ENCODE measurements at regions not wholly inside any gene's neighbourhood (a gene's known extent, or its start where the extent isn't known, plus 50 kb on each side); places are given as distances from the start of the nearest gene placed in this dataset.
A peak's percentile ranks its signal among the peaks of the same experiment; 100 is the strongest.
"Not testable (repeated sequence)": the region's sequence is repeated elsewhere in the genome, so short reads cannot be mapped to it uniquely, and the experiment has no call there.

DNA sequence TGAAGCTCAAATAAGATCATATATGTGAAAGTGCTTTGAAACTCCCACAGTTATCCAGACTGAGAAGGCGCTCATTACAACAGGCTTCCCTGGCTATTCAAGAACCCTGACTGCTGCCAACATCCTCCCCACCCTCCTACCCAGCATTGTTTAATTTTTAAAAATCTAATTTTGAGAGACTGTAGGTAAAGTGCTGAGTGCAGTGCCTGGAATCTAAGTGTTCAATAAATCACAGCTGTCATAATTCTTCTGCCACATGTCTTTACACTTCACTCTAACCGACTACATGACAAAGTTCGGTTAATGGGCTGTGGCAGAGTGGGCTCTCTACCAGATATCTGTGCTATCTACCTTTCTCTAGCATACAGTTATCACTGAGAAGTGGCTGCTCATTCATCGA, 255.6 kb upstream of the C9orf72 start:
- no peak for DNase-seq

DNA sequence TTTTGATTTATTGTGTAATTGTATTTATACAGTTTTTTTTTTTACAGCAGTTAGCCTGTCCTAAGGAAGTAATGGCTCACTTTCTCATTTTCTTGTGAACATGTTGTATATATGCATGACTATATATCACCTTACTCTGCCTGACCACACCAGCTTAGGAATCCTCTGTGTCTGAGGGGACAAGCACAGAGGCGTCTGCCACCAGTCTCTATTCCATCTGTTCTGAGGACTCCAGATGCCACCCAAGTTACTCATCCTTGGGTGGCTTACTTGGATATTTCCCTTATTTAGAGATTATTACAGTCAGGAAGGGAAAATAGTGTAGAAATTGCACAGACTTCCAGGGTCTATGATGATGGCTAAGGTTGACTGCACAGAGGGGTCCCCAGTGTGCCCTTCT, 256.3 kb upstream of the C9orf72 start:
- DNase-seq, result no peak

DNA sequence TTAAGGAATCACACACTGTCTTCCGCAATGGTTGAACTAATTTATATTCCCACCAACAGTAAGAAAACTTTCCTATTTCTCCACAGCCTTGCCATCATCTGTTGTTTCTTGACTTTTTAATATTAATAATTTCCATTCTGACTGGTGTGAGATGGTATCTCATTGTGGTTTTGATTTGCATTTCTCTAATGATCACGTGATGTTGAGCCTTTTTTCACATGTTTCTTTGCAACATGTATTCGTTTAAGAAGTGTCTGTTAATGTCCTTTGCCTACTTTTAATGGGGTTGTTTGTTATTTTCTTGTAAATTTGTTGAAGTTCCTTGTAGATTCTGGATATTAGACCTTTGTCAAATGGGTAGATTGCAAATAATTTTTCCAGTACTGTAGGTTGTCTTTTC, 258.8 kb upstream of the C9orf72 start:
- DNase-seq, result not testable (repeated sequence)

DNA sequence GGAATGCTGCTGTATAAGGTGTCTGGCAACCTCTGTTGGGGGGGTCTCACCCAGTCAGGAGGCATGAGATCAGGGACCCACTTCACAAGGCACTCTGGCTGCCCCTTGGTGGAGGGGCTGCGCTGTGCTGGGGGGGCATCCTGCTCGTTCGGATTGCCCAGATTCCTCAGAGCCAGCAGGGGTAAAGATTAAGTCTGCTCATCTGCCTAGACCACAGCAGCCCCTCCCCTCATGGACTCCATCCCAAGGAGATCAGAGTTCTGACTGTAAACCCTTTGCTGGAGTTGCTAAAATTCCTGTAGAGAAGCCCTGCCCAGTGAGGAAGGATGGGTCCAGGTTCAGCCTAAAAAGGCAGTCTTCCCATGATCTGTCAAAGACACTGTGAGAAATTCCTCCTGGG, 262.0 kb upstream of the C9orf72 start:
- DNase-seq, result no peak

DNA sequence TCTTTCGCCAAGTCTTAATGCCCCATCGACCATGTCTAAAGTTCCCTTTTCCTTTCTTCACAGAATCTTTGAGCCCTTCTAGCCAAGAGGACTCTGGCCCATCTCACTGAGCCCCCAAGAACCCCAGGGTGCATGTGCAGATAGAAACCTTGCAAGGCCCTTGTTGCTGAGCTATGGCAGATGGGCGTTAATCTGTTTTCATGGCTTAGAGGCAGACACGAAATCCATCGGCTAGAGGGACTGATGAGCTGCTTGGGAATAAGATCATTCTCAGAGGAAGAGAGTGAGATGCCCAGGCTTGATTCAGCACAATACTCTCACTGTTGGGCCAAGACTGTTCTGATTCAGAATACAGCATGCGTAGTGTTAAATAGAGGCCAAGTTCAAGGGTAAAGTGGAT, 262.5 kb upstream of the C9orf72 start:
- DNase-seq, result no peak

DNA sequence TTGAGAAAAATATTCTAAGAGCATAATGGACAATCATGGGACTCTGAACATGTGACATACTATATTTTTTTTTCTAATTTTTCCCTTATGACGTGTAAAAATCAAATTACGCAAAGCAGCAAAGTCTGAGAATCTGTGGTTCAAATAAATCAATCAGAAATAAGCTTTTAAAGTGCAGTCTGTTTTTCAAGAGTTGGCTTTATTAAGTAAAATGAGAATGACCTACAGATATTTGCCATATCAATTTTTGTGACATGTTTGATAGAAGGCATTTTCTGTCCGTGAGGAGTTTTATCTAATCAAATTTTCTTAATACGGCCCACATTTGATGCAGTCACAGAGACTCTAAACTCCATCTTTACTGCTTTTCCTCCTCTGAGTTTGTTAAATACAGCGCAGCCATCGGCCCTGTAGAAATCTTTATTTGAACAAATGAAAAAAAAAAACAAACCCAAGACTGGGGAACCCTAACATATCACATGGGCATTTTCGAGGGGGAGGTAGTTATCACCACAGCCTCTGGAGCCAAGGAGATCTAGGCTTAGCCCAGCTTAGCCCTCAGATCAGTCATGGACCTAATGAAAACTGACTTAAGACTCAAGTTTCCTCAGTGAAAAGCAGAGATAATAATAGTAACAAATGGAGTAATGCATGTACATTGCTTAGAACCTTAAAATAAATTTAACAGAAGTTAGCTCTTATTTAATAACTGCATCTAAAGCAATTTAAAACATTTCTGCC, 263.6 kb upstream of the C9orf72 start:
- no peak for DNase-seq

DNA sequence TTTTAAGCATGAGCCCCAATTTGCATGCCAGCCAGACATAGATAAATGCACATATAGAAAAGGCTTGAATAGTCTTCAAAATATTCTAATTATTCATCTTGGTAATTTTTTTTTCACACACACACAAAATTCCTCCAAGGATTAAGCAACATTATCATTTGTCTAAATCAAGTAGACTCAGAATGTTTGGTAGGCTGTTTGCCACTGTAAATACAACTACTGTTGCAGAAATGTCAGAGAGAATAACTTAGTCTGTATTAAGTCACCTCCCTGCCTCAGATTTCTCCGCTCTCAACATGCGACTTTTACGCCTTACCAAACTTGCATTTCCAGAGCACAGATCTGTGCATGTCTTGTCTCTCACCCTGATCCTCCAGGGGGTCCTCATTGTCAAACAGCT, 265.6 kb upstream of the C9orf72 start:
- no peak for DNase-seq

DNA sequence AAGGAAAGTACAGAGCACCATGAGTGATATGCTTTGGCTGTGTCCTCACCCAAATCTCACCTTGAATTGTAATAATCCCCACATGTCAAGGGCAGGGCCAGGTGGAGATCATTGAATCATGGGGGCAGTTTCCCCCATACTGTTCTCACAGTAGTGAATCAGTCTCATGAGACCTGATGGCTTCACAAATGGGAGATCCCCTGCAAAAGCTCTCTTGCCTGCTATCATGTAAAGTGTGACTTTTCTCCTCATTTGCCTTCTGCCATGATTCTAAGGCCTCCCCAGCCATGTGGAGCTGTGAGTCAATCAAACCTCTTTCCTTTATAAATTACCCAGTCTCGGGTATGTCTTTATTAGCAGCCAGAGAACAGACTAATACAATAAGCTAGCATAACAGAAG, 266.5 kb upstream of the C9orf72 start:
- DNase-seq, result not testable (repeated sequence)

DNA sequence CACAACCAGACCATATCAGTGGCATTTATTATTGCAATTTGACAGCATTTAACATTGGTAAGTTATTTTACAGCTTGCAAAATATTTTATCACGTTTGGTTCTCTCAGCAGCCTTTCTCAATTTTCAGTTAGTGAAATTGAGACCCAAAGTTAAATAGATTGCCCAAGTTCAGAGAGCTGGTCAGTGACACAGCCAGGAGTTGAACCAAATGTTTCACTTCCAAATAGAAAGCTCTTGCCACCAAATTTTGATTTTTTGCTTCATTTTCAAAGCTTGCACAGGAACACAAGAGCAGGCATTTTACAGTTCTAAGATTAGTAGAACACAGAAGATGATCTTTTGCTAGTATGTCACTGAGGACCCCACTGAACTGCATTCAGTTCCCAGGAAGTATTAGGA, 271.5 kb upstream of the C9orf72 start:
- no peak for DNase-seq

DNA sequence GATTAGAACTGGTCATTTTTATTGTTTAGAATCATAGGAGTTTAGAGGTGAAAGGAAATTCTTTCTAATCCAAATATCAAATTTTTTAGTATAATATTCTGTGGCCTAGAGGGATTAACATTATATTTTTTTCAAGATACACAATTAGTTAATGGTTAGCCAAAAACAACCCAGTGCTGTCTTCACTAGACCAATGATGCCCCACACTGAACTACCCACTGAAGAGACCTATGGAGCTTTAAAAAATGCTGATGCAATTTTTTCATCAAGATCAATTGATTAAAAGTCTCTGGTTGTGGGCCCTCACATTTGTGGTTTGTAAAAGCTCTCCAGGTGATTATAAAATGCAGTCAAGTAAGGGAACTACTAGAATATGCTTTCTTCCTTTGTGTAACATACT, 274.1 kb upstream of the C9orf72 start:
- DNase-seq, result no peak

DNA sequence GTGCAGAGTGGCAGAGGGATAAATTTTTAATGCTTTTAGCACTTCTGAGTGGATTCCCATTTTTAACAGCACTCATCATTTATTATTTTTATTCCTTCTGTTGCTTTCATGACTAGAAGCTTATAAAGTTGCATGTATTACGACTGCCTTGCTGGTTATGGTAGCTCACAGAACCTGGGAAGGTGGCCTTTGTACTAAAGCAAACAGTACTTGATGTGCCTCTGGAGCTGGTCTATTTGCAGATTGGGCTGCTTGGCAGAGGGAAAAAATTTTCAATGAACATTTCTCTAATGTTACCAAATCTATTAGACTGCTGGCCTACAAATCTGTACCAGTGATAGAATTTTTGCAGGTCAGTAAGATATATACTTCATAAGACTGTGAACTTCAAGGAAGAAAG, 274.5 kb upstream of the C9orf72 start:
- DNase-seq, result no peak

DNA sequence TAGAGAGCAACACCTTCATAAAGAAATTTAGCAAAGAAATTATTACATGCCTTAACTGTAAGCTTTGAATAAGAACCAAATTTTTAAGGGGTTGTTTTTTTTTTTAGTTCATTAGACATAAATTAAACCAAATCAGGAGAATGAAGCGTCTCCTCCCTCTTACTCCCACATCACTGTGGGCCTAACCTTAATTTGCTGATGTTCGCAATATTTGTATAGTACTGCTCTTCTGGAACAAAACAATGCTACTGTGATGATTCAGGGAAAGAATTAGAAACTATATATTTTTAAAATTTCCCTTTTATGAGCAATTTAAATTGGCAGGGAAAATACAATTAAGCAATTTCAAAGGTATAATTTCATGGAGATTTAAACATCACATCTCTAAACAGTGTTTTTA, 275.0 kb upstream of the C9orf72 start:
- no peak for DNase-seq

DNA sequence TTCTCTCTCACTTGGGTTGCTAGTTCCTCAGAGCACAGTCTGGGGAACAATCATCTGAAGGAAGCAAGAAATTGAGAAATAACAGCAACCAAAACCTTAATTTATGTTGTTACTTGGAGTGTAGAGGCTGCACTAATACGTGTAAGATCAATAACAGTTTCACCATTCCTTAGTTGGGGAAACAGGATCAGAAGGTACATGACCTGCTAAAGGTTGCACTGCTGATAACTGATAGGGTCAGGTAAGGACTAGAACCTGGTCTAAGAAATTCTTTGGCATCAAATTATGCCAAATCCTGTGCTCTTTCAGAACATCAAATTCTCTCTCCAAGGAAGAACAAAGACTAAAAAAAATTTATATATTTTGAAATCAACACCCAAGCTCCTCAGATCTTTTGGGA, 278.6 kb upstream of the C9orf72 start:
- no peak for DNase-seq

DNA sequence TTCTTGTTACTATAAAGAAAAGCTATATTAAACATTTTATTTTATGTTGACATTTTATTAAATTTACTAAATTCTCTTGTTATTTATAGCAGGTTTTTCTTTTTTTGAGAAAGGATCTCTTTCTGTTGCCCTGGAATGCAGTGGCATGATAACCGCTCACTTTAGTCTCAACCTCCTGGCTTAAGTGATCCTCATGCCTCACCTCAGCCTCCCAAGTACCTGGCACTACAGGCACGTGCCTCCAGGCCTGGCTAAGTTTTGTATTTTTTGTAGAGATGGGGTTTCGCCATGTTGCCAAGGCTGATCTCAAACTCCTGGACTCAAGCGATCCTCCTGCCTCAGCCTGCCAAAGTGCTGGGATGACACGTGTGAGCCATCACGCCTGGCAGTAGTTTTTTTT, 280.2 kb upstream of the C9orf72 start:
- no peak for DNase-seq

DNA sequence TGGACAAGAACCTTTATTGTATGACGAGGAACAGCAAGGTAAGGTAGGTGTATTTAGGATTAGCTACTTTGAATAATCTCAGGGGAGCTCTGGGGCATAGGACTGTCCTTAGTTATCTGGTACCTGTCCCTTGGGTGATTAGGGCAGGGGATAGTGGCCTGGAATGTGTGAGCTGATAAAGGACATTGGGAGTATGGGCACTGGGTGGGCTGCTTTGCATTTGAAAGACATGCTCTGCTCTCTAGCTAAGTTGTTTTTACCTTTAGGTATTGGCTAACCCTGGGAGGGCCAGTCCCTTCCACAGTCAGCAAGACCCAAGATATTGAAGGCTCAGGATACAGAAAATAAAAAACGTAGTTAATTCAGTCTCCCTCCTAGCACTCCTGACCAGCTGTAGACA, 282.8 kb upstream of the C9orf72 start:
- DNase-seq, result no peak

DNA sequence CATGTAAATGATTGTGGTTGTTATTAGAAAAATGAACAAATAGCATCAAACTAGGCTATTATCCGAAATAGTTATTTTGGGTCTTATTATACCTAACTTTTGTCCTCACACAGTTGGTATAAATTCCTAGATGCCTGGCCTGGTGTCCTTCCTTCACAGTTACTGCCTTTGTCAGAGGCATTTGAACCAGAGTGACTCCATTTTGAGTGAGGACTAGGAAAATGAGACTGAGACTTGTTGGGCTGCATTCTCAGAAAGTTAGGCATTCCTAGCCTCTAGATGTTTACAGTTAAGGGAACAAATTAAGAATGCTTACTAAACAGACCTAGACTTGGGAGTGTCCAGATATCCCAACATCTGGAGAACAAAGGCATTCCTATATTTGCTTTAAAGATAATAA, 283.5 kb upstream of the C9orf72 start:
- no peak for DNase-seq

DNA sequence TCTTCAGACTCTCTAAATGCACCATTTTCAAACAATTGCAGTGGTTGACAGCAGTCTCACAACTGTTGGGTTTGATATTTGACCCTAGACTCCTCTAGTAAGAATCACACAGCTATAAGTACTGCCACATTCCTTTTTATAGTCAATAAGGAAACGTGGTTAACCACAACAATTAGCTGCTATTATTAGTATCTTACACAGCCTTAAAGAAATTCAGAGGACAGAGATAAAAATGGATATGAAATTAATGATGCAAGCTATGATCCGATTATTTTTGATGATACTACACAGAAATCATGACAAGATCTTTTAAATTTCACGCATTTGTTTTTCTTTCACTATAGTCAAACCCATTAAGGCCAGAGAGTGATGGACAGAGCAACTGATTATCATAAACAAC, 288.6 kb upstream of the C9orf72 start:
- no peak for DNase-seq

DNA sequence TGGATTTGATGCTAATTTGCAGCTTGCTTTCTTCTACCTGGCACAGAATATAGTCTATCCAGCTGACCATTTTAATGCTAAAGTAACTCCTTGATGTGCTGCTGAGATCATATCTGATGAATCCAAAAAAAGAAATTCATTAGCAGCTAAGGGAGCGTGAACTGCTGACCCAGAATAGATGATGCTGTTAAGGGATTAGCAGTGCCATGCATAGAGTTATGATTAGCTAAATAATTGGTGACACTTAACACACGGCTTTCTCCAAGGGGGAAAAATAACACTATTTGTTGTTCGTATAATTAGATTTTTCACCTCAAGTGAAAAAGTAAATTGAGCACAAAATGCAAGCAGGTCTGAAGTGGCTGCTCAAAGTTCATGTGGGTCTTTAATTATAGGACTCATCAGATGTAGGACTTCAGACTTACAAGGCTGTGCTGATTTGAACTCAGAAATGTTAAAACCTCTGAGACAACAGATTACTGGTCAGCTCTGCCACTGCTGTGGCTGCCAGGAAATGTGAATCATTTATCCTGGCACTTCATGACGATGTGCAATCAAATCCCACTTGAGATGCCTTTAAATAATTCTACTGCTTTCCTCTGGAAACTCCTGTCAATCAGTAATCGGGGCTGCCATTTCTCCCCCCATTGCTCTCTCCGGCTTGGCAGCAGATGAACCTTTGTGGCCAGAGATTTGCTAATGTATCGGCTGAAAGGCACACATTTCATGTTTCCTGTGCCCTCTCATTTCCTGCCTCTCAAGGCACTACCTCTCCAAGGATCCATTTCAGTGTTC, 291.6 kb upstream of the C9orf72 start:
- DNase-seq, result no peak

DNA sequence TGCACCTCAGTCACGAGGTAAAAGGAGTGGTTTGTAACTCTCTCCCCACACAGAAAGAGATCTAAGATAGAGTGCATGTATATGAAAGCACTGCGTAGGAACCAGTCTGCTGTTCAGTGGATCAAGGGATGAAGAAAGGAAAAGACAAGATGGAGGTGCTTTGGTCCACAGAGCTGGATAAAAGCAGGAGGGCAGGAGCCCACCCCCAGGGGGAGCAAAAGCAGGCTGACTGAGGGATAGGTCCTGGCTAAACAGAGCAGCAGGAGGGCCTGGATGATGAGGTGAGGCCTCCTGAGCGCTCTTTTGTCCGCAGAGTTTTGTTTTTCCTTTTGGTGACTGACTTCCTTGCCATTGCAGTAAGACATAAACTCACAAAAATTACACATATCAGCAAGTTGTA, 293.5 kb upstream of the C9orf72 start:
- DNase-seq, result no peak

DNA sequence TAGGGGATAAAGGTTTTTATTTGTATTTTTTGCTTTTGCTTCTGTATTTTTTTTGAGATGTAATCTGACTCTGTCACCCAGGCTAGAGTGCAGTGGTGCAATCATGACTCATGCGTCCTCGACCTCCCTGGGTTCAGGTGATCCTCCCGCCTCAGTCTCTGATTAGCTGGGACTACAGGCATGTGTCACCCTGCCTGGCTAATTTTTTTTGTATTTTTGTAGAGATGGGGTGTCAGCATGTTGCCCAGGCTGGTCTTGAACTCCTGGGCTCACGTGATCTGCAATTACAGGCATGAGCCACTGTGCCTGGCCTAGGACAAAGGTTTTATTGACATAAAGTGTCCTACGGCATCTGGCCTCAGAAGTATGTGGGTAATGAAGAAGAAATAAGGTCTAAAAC, 297.1 kb upstream of the C9orf72 start:
- DNase-seq, result no peak

DNA sequence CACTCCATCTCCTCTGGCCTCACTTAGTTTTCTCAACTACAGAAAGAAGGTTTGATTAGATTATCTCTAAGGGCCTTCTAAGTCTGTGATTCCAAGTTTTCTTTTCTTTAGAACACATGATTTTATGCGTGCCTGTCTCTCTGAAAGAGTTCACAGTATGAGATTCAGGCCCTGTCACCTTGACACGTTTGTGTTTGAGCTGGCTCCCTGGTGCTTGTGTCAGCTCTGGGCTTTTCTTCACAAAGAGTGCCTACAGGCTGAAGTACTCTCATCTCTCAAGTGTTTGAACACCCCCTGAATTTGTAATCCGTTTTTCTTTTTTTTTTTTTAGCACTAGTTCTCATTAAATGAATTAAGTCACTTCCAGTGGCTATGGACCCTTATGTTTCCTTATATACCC, 306.9 kb upstream of the C9orf72 start:
- no peak for DNase-seq

DNA sequence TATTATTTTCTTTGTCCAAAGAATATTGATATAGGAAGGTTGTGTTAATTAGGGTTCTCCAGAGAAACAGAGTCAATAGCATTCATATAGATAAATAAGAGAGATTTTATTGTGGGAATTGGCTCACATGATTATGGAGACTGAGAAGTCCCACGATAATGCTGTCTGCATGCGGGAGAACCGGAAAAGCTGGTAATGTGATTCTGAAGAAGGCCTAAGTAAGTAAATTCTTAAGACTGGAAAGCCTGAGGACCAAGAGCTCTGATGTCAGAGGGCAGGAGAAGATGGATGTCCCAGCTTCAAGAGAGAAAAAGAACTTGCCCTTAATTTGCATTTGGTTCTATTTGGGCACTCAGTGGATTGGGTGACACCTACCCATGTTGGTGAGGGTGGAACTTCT, 307.4 kb upstream of the C9orf72 start:
- no peak for DNase-seq

DNA sequence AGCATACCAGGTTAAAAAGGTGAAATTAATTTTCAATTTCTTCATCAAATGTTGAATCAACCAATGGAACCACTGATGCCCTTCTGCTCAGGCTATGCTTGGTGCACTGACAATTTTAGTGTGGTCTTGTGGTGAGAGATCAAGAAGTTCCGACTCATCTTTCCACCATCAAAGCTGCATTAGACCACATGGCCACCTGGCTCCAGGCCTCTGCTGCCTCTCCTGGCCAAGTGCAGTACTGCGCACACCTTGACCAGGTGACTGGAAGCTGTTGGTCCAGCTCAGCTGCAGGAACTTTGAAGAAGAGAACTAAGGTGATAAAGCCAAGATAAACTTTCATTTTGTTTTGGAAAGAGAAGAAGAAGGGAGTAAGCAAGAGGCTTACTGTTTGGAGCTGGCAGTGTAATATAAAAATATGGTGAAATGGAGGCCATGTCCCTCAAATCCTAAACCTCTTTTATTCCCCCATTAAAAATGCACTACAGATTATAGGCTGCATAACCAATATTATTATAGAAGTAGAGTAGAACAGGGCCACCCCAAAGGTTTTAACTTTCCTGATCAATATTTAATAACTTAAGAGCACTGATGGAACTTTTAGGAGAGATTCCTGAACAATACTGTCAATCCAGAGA, 315.5 kb upstream of the C9orf72 start:
- peak; percentile 36 for DNase-seq

DNA sequence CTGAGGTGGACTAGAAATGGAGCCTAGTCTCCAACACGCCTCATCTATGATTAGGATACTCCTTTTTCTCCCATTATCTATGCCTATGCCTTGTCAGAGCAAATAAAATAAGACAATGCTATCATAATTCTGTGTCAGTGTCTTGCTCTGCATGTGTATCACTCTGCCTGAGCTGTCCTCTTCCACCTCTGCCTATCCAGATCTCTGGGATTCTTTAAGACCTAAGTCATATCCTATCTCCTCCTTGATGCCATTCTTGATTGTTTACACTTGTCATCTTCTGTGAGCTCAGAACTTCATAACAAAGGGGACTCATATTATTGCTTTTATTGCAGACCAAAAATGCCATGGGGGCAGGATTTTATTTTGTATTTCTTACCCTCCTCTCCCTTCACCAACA, 351.2 kb upstream of the C9orf72 start:
- no peak for DNase-seq
